GM12891 (cell line): ENCODE measurements at regions not wholly inside any gene's neighbourhood (a gene's known extent, or its start where the extent isn't known, plus 50 kb on each side); places are given as distances from the start of the nearest gene placed in this dataset.

Experiments
- DNase-seq: peaks from one replicate; pipeline ENCODE4 v3.0.0; 2011; ENCODE audit warnings: low spot score; ENCODE audit not compliant: insufficient read length
- FAIRE-seq: peaks from 2 replicates; lab custom pipeline; 2011; peaks lifted over from hg19 to GRCh38; lab: Jason Lieb, UNC
- PAX5 ChIP-seq: IDR thresholded peaks from 2 replicates; pipeline ENCODE4 v1.6.1; 2011; ENCODE audit warnings: low read length, moderate library complexity, mild to moderate bottlenecking; ENCODE audit not compliant: insufficient read depth, severe bottlenecking
- POLR2A ChIP-seq: IDR thresholded peaks from 2 replicates; pipeline ENCODE4 v1.6.1; 2011; ENCODE audit warnings: low read depth, low read length, control low read depth
- POLR2AphosphoS5 ChIP-seq: IDR thresholded peaks from 2 replicates; pipeline ENCODE4 v1.6.1; 2011; ENCODE audit warnings: low read depth, low read length, control low read depth
- POU2F2 ChIP-seq: IDR thresholded peaks from 2 replicates; pipeline ENCODE4 v1.6.1; 2011; ENCODE audit warnings: low read depth, mild to moderate bottlenecking, control low read depth, low read length, moderate library complexity
- SPI1 ChIP-seq: IDR thresholded peaks from 2 replicates; pipeline ENCODE4 v1.6.1; 2011; ENCODE audit warnings: low read depth, low read length, control low read depth
- TAF1 ChIP-seq: IDR thresholded peaks from 2 replicates; pipeline ENCODE4 v1.6.1; 2011; ENCODE audit warnings: low read depth, low read length, control low read depth

DNA sequence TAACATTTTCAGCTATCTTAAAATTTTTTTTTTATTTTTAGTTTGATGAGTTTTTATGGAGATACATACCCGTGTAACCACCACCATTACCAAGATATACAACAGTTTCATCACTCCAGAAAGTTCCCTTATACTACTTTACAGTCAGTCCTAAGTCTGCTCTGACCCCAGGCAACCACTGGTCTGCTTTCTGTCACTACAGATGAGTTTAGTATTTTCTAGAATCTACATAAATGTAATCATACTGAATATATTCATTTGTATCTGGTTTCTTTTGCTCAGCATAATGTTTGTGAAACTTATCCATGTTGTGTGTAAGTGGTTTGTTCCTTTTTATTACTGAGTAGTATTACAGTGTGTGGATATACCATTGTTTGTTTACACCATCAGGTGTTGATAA lies 127.8 kb downstream of the GAS1 start:
- no peak for DNase-seq
- FAIRE-seq: no peak
- TF ChIP-seq POLR2AphosphoS5: no peak
- no peak for TF ChIP-seq SPI1
- no peak for TF ChIP-seq POLR2A

DNA sequence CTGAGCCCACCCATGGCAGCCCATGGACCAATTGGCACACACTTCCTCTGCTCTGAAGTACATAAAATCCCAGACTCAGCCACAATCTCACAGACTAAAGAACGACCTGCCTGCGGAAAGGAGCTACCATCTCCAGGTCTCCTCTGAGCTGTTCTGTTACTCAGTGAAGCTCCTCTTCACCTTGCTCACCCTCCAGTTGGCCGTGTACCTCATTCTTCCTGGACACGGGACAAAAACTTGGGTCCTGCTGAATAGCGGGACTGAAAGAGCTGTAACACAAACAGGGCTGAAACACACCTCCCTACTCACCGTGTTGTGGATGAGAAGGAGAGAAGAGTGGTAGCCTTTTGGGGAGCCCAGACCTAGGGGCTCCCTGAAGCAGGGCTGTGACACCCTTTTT lies 128.7 kb downstream of the GAS1 start:
- DNase-seq (no peak), FAIRE-seq (no peak)
- no peak for TF ChIP-seq SPI1
- TF ChIP-seq POLR2AphosphoS5: no peak
- no peak for TF ChIP-seq POU2F2
- no peak for TF ChIP-seq POLR2A
- TF ChIP-seq TAF1: no peak
- TF ChIP-seq PAX5: no peak

DNA sequence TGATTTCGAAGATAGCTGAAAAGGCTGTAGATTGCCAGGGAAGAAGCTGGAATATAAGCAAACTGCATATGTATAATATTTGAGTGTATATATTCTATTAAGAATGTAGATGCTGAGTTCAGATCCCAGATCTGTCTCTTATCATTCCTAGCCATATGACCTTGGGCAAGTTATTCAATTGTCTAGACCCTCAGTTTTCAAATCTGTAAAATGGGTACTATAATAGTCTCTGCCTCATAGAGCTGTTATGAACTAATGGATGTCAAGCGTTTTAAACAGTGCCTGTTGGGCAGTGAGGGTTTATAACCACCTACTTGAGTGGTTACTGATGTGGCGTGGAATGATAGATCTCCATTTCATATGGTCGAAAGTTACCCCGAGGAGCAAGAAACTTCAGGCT lies 130.4 kb downstream of the GAS1 start:
- DNase-seq (no peak), FAIRE-seq (no peak)
- TF ChIP-seq SPI1: no peak
- no peak for TF ChIP-seq POU2F2
- TF ChIP-seq PAX5: no peak
- no peak for TF ChIP-seq TAF1
- no peak for TF ChIP-seq POLR2AphosphoS5
- no peak for TF ChIP-seq POLR2A

DNA sequence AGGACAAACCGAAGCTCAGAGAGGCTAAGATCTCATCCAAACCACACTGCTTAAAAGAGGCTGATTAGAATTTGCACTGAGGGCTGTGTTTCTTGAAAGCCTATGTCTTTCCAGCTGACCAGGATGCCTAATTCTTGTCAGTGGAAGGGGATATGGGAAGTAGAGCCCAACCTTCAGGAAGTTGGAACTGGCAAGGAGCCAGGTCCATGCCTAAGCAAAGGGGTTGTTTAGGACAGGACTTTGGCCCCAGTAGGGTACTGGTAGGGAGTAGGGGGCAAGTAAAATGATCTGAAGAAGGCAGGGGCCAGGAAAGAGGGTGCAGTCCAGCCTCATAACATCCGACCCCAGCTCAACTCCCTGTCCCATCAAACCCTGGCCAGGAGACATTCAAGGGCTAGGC lies 130.9 kb downstream of the GAS1 start:
- no peak for FAIRE-seq
- no peak for DNase-seq
- TF ChIP-seq POU2F2: no peak

DNA sequence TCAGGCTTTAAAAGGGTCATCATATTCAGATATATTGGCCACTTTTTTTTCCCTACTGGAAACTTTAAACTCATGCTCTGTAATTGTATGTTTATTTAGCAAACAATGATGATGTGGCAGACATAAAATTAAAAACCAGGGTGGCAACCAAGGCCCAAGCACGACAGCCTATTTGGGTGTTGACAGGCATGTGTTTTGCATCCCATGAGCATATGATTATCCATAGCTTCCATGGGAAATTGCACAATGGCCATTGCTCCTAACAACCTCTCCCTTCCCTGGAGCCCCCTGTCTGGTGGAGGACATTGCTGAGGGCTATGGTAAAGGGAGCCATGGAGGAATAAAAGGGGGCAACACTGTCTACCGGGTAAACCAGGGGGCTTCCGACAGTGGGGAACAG lies 134.7 kb downstream of the GAS1 start:
- no peak for FAIRE-seq
- no peak for DNase-seq
- no peak for TF ChIP-seq POLR2AphosphoS5
- TF ChIP-seq TAF1: no peak
- TF ChIP-seq POU2F2: no peak
- TF ChIP-seq SPI1: no peak
- no peak for TF ChIP-seq POLR2A
- TF ChIP-seq PAX5: no peak

DNA sequence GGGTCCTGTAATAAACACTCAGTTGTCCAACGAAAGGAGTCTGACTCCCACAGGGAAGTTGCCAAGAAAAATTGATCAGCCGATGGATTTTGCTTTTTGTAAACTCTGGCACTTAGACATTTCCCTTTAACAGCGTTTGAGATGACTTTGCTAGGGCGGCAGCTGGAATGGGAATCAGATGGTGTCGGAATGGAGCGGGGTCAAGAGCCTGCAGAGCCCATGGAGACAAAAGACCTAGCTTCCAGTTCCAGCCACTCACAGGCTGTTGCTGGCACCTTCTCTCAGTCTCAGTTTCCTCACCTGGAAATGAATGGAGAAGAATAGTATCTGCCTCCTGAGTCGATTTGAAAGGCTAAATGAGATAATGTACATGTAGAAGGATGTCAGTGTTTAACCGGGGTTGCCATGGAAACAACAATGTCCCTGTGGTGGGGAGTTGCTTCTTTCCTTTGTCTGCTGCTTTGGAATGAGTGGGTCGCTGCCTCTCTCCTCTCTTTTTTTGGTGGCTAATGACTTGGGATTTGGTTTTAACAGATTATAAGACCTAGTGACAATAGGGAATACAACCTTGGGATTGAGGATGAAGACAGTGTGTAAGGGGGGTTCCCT lies 137.4 kb downstream of the GAS1 start:
- FAIRE-seq: no peak
- no peak for TF ChIP-seq POU2F2
- TF ChIP-seq TAF1: no peak
- TF ChIP-seq SPI1: no peak
- no peak for TF ChIP-seq PAX5
- TF ChIP-seq POLR2A: no peak
- no peak for TF ChIP-seq POLR2AphosphoS5
- no peak for DNase-seq

DNA sequence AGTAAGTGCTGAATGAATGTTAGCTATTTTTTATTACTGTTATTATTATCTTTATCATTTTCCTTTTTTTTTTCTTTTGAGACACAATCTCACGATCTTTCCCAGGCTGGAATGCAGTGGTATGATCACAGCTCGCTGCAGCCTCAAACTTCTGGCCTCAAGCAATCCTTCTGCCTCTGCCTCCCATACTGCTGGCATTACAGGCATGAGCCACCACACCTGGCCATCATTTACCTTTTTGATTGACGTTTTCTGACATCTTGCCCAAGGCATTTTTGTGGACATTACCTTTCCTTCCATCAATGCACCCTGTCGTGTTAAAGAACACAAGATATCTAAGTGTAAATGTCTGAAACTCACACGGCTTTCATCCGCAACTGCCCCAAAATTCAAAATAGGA lies 138.2 kb downstream of the GAS1 start:
- DNase-seq (no peak), FAIRE-seq (no peak)
- no peak for TF ChIP-seq TAF1
- TF ChIP-seq POLR2AphosphoS5: no peak
- no peak for TF ChIP-seq POLR2A
- TF ChIP-seq SPI1: no peak
- no peak for TF ChIP-seq PAX5
- TF ChIP-seq POU2F2: no peak

DNA sequence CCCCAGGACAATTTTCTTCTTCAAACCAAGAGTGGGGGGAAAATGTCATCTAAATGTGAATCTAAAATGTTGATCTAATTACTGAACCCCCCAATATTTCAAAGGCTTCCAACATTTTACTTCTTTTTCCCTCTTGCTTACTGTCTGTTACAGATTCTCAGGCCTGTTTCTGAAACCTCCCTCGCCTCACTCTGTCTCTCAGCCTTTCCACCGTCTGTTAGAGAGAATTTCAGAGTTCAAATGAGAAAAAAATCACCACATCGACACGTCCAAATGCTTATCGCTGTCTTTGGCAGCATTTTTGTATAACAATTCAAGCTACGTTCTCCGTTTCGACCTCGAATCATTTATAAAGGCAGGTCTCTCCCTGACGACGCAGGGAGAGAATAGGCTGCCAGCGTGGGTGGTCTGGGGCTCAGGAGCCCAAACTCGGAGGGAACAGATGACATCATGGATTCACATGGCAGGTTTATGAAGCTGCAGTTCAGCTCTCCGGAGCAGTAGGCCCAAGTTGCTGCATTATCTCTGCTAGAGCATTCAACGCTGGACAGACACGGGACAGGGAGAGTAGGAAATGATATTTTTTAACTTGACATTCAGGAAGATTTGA lies 139.8 kb downstream of the GAS1 start:
- DNase-seq (no peak), FAIRE-seq (no peak)
- TF ChIP-seq PAX5 (no peak), TAF1 (no peak), SPI1 (no peak), POLR2A (no peak), POLR2AphosphoS5 (no peak), POU2F2 (no peak)

DNA sequence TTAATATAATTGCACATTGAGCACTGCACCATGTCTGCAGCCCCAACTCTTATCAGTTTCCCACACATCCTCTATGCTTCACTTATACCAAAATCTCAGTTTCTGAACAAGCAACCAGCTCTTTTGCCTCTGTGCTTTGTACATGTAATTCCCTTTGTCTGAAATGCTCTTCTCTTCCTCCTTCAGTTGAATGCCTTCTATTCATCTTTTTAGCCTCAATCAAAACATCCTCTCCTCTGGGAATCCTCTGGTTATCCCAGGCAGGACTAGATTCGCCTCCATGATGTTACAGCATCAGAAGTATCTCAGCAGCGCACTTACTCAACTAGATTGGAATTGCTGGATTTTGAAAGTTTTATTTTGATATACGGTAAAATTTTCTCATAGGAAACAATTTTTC lies 143.3 kb downstream of the GAS1 start:
- no peak for FAIRE-seq
- TF ChIP-seq SPI1 (no peak), POU2F2 (no peak)
- DNase-seq: no peak

DNA sequence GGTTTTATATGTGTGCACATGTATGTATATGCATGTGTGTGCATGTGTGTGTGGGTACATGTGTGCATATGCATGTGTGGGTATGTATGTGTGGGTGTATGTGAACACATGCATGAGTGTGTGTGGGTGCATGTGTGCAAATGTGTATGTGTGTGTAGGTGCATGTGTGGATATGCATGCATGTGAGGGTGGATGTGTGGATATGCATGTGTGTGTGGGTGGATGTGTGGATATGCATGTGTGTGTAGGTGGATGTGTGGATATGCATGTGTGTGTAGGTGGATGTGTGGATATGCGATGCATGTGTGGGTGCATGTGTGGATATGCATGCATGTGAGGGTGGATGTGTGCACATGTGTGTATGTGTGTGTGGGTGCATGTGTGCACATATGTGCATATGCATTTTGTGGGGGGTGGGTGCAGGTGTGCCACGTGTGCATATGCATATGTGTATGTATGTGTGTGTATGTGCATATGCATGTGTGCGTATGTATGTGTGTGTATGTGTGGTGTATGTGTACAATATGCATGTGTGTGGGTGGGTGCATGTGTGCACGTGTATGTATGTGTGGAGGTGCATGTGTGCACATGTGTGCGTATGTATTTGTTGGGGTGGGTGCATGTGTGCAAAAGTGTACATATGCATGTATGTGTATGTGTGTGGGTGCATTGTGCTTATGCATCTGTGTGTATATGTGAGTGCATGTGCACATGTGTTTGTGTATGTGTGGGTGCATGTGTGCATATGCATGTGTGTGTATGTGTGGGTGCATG lies 144.2 kb downstream of the GAS1 start:
- FAIRE-seq: no peak
- TF ChIP-seq TAF1: no peak
- TF ChIP-seq SPI1: no peak
- TF ChIP-seq PAX5: no peak
- TF ChIP-seq POLR2A: no peak
- TF ChIP-seq POLR2AphosphoS5: no peak

More for the DNA sequence above, 144.2 kb downstream of the GAS1 start:
- no peak for DNase-seq
